ENCODE measurements at regions not wholly inside any gene's neighbourhood (a gene's known extent, or its start where the extent isn't known, plus 50 kb on each side); places are given as distances from the start of the nearest gene placed in this dataset.

- TF ChIP-seq ARNTL (CRISPR knock-in tag; IDR thresholded peaks at IDR 0.05; ENCODE audit: borderline replicate concordance, low read depth), result no peak
- TF ChIP-seq TSHZ2 (CRISPR knock-in tag; IDR thresholded peaks at IDR 0.05), result no peak
- no peak for TF ChIP-seq ZNF8 (CRISPR knock-in tag; IDR thresholded peaks at IDR 0.05)
- TF ChIP-seq RARB (CRISPR knock-in tag; IDR thresholded peaks at IDR 0.05), result no peak
- TF ChIP-seq, protein P1, sequence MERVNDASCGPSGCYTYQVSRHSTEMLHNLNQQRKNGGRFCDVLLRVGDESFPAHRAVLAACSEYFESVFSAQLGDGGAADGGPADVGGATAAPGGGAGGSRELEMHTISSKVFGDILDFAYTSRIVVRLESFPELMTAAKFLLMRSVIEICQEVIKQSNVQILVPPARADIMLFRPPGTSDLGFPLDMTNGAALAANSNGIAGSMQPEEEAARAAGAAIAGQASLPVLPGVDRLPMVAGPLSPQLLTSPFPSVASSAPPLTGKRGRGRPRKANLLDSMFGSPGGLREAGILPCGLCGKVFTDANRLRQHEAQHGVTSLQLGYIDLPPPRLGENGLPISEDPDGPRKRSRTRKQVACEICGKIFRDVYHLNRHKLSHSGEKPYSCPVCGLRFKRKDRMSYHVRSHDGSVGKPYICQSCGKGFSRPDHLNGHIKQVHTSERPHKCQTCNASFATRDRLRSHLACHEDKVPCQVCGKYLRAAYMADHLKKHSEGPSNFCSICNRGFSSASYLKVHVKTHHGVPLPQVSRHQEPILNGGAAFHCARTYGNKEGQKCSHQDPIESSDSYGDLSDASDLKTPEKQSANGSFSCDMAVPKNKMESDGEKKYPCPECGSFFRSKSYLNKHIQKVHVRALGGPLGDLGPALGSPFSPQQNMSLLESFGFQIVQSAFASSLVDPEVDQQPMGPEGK (CRISPR knock-in tag; IDR thresholded peaks at IDR 0.05; ENCODE audit: borderline replicate concordance), result no peak
- TF ChIP-seq, protein P2, sequence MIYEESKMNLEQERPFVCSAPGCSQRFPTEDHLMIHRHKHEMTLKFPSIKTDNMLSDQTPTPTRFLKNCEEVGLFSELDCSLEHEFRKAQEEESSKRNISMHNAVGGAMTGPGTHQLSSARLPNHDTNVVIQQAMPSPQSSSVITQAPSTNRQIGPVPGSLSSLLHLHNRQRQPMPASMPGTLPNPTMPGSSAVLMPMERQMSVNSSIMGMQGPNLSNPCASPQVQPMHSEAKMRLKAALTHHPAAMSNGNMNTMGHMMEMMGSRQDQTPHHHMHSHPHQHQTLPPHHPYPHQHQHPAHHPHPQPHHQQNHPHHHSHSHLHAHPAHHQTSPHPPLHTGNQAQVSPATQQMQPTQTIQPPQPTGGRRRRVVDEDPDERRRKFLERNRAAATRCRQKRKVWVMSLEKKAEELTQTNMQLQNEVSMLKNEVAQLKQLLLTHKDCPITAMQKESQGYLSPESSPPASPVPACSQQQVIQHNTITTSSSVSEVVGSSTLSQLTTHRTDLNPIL (CRISPR knock-in tag; IDR thresholded peaks at IDR 0.05; ENCODE audit: low read depth), result no peak
- no peak for TF ChIP-seq ESRRG (CRISPR knock-in tag; IDR thresholded peaks at IDR 0.05)
- TF ChIP-seq GLIS3 (CRISPR knock-in tag; IDR thresholded peaks at IDR 0.05), result no peak
- TF ChIP-seq POU6F1 (CRISPR knock-in tag; IDR thresholded peaks at IDR 0.05; ENCODE audit: borderline replicate concordance, low read depth), result no peak
- TF ChIP-seq ZNF70 (CRISPR knock-in tag; IDR thresholded peaks at IDR 0.05), result no peak
- no peak for TF ChIP-seq ZNF565 (CRISPR knock-in tag; conservative IDR thresholded peaks at IDR 0.05; ENCODE audit: low read depth)
Observed at GRCh38 chr19:31772915-31773314, 423.7 kb upstream of the TSHZ3 start.
